ENCODE measurements at regions not wholly inside any gene's neighbourhood (a gene's known extent, or its start where the extent isn't known, plus 50 kb on each side); places are given as distances from the start of the nearest gene placed in this dataset.
"Not testable (repeated sequence)": the region's sequence is repeated elsewhere in the genome, so short reads cannot be mapped to it uniquely, and the experiment has no call there.

DNA sequence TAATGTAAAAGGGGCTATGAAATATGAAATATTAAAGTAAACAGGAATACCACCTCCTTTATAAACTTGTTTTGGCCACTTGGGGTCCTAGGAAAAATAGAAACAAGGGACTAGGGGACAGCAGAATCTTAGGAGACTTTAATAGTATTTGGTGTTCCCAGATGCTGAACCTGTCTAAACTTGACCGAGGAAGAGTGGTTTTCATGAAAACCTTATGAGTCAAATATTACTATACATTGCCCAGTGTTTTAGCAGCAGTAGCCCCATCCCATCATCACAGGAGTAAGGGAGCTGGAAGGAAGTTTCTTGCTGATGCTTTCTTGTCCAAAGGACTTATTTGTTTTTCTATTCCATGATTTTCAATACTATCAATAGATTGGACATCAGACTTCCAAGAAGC is 177.5 kb upstream of the CAND1 start:
- Histone ChIP-seq H3K9me3 (ENCODE audit: control insufficient read depth, insufficient read depth, low read depth, low read length) (no peaks in the 10 kb centered on the region), H3K36me3 (ENCODE audit: control insufficient read depth in 2 of 2, insufficient read depth in 1 of 2, low read length in 2 of 2) (no peaks in the 10 kb centered on the region), H3K4me3 (ENCODE audit: low read depth, low read length) (no peak overlapping the region), H3K4me1 (ENCODE audit: control insufficient read depth, insufficient read depth, low read length) (peaks cover 13% of the 10 kb centered on the region), H3K27ac (ENCODE audit: extremely low read depth, low read depth, low read length) (no peak overlapping the region)
- TF ChIP-seq GLIS1 (tag by site-specific recombination; IDR thresholded peaks at IDR 0.05) (no peak), ZNF670 (tag by site-specific recombination; IDR thresholded peaks at IDR 0.05; ENCODE audit: low read depth) (no peak), ZNF645 (tag by site-specific recombination; IDR thresholded peaks at IDR 0.05) (no peak), ZNF707 (tag by site-specific recombination; IDR thresholded peaks at IDR 0.05) (no peak), SALL2 (tag by site-specific recombination; IDR thresholded peaks at IDR 0.05; ENCODE audit: borderline replicate concordance) (no peak), ZNF133 (tag by site-specific recombination; IDR thresholded peaks at IDR 0.05) (no peak), PRDM10 (tag by site-specific recombination; IDR thresholded peaks at IDR 0.05) (no peak), ZNF140 (tag by site-specific recombination; IDR thresholded peaks at IDR 0.05) (no peak), KLF16 (tag by site-specific recombination; IDR thresholded peaks at IDR 0.05) (no peak), ZNF585B (tag by site-specific recombination; IDR thresholded peaks at IDR 0.05) (no peak), ZNF423 (tag by site-specific recombination; IDR thresholded peaks at IDR 0.05) (no peak)
- TF ChIP-seq, protein P1, sequence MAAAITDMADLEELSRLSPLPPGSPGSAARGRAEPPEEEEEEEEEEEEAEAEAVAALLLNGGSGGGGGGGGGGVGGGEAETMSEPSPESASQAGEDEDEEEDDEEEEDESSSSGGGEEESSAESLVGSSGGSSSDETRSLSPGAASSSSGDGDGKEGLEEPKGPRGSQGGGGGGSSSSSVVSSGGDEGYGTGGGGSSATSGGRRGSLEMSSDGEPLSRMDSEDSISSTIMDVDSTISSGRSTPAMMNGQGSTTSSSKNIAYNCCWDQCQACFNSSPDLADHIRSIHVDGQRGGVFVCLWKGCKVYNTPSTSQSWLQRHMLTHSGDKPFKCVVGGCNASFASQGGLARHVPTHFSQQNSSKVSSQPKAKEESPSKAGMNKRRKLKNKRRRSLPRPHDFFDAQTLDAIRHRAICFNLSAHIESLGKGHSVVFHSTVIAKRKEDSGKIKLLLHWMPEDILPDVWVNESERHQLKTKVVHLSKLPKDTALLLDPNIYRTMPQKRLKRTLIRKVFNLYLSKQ (tag by site-specific recombination; IDR thresholded peaks at IDR 0.05; ENCODE audit: borderline replicate concordance): no peak
- CTCF ChIA-PET: interaction anchor here (1.0 kb wide), 1 partner anchor 44 kb away, joined by 3 read pairs; no protein-coding TSS in a partner anchor
- POLR2A ChIA-PET: no interaction called here

DNA sequence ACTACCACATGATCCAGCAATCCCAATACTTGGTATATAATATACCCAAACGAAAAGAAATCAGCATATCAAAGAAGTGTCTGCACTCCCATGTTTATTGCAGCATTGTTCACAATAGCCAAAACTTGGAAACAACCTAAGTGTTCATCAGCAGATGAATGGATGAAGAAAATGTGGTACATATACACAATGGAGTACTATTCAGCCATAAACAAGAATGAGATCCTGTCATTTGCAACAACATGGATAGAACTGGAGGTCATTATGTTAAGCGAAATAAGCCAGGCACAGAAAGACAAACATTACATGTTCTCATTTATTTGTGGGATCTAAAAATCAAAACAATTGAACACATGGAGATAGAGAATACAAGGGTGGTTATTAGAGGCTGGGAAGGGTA is 176.2 kb upstream of the CAND1 start:
- peak; percentile 91 for TF ChIP-seq ZNF146 (tag by site-specific recombination; IDR thresholded peaks at IDR 0.05)
- H3K4me1 ChIP-seq (ENCODE audit: control insufficient read depth, insufficient read depth, low read length); H3K27ac ChIP-seq (ENCODE audit: extremely low read depth, low read depth, low read length); POLR2A ChIA-PET; H3K36me3 ChIP-seq (ENCODE audit: control insufficient read depth in 2 of 2, insufficient read depth in 1 of 2, low read length in 2 of 2); H3K9me3 ChIP-seq (ENCODE audit: control insufficient read depth, insufficient read depth, low read depth, low read length); H3K4me3 ChIP-seq (ENCODE audit: low read depth, low read length): not testable (repeated sequence)
- CTCF ChIA-PET: interaction anchor here (0.6 to 1.0 kb wide), 2 partner anchors 45 to 353 kb away, joined by 3 to 7 read pairs; no protein-coding TSS in a partner anchor

DNA sequence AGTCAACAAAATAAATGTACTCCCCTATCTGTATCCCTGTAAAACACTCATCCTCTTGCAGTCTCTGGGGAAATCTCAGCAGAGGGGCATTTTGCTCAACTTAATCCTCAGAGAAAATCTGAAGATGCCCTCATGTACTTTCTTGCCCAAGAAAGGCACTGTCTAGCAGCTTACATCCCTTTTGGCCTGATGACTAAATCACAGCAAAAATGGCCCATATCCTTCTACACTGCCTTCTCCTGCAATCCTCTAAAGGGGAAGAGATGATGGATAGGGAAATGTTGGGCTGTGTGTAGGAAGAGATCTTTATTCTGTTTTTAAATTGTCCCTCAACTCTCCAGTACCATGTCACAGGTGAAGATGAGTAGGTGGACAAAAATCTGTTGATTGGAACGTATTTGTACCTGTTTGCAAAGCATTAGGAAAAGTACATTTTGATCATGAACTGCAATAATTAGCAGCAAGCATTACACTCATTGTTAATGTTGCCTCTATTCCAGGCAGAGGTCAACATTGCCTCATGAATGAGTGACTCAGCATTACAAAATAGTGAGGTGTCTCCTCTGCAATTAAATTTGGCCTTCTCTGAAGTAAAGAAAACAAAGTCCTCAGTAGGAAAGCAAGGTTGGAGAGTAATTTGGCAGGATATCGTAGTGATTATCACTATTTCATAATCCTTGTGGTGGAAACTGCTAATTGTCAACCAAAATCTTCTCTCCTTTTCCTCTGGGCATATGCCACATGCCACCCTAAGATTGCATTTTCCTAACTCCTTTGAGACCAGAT is 172.4 kb upstream of the CAND1 start:
- Histone ChIP-seq H3K27ac (ENCODE audit: extremely low read depth, low read depth, low read length) (no peak overlapping the region), H3K36me3 (ENCODE audit: control insufficient read depth in 2 of 2, insufficient read depth in 1 of 2, low read length in 2 of 2) (no peaks in the 10 kb centered on the region), H3K9me3 (ENCODE audit: control insufficient read depth, insufficient read depth, low read depth, low read length) (no peaks in the 10 kb centered on the region), H3K4me3 (ENCODE audit: low read depth, low read length) (no peak overlapping the region), H3K4me1 (ENCODE audit: control insufficient read depth, insufficient read depth, low read length) (peaks cover 3% of the 10 kb centered on the region; the same call in 1 of the 2 replicates)
- ChIA-PET CTCF (no interaction called here), POLR2A (no interaction called here)
- TF ChIP-seq ZBTB10 (tag by site-specific recombination; IDR thresholded peaks at IDR 0.05) (no peak), ZNF266 (tag by site-specific recombination; IDR thresholded peaks at IDR 0.05; ENCODE audit: low read depth) (no peak), ZNF623 (tag by site-specific recombination; IDR thresholded peaks at IDR 0.05) (no peak), ZNF768 (tag by site-specific recombination; IDR thresholded peaks at IDR 0.05) (no peak), HIC1 (tag by site-specific recombination; IDR thresholded peaks at IDR 0.05) (peak; percentile 95), ZNF112 (tag by site-specific recombination; IDR thresholded peaks at IDR 0.05) (no peak), ZNF548 (tag by site-specific recombination; IDR thresholded peaks at IDR 0.05) (no peak)
